ENCODE measurements at regions not wholly inside any gene's neighbourhood (a gene's known extent, or its start where the extent isn't known, plus 50 kb on each side); places are given as distances from the start of the nearest gene placed in this dataset.

DNA sequence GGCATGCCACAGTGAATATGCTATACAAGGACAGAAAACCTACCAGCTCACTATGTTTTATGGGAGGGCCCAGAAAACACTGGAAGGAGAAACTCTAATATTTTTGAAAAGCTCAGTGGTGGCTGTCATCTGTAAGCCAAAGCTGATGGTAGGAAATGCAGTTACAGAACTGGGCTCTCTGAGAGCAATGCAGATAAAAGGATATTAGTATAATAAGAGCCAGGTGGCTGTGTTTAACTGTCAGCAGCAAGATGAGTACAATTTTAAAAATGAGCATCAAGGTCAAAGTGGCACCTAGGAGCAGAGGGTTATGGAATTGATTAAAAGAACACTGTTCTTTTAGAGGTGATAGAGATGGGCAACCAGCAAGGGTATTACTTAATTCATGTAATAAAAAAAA lies 345.0 kb downstream of the NDFIP2 start:
- DNase-seq (ENCODE audit: low spot score) = no peak

GRCh38 chr13:79815041-79815440 lies 334.1 kb downstream of the NDFIP2 start:
- no peak for DNase-seq (ENCODE audit: low spot score)

GRCh38 chr13:79812070-79812850 lies 331.3 kb downstream of the NDFIP2 start:
- DNase-seq (ENCODE audit: low spot score) = no peak

GRCh38 chr13:79811170-79811569 lies 330.2 kb downstream of the NDFIP2 start:
- DNase-seq (ENCODE audit: low spot score) = no peak

DNA sequence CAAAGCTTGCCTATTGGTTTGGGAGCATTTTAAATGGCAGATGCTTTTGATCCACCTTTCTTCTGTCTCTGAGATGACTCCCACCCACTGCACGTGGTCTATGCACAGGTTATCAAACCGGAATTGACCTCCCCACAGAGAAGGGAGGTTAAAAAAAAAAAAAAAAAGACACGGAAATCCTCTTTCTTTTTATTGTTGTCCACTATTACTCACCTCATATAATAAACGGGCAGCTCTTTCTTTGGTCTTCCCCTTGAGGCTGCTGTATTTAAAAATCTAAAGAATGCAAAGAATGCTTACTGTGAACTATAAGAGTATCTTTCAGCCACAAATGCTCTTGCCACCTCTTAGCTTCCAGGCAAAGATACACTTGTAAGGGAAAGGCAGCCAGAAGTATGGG lies 329.7 kb downstream of the NDFIP2 start:
- no peak for DNase-seq (ENCODE audit: low spot score)

DNA sequence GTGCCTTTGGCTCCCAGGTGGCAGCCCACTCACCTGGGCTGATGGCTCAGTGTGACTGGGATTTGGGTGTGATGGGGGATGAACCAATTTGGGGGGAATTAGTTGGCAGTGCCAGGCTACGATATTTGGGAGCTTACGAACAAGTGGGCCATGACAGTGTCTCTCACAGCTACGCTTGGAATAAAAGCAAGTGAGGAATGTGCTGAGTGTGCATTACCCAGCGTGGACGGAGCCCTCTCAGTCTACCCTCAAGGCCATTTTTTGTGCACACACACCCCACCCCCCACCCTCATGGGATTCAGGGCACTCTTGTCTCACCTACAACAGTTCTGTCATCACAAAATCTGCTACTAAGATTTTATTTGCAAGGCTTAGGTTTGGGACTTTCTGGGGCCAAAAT lies 329.1 kb downstream of the NDFIP2 start:
- no peak for DNase-seq (ENCODE audit: low spot score)

GRCh38 chr13:79808475-79808874 lies 327.5 kb downstream of the NDFIP2 start:
- DNase-seq (ENCODE audit: low spot score) = no peak

GRCh38 chr13:79807554-79807953 lies 326.6 kb downstream of the NDFIP2 start:
- no peak for DNase-seq (ENCODE audit: low spot score)

GRCh38 chr13:79806821-79807220 lies 325.9 kb downstream of the NDFIP2 start:
- no peak for DNase-seq (ENCODE audit: low spot score)

DNA sequence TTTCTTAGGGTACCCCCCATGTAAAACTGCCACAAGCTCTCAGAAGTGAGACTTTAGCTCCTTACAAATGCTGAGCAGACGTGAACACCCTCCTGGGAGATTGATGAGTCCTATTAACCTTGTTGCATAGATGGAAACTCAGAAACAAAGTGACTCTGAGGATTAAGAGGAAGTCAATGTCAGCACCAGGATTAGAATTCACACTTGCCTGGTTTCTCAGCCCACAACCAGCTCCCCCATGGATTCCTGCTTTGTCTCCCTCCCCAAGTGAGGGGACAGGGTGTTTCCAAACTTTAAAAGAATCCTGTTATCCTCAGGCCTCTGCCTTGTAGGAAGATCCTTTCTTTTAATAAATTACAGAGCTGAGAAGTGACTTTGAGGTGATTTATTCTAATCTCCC lies 324.4 kb downstream of the NDFIP2 start:
- DNase-seq (ENCODE audit: low spot score) = no peak

GRCh38 chr13:79803989-79804388 lies 323.0 kb downstream of the NDFIP2 start:
- no peak for DNase-seq (ENCODE audit: low spot score)

DNA sequence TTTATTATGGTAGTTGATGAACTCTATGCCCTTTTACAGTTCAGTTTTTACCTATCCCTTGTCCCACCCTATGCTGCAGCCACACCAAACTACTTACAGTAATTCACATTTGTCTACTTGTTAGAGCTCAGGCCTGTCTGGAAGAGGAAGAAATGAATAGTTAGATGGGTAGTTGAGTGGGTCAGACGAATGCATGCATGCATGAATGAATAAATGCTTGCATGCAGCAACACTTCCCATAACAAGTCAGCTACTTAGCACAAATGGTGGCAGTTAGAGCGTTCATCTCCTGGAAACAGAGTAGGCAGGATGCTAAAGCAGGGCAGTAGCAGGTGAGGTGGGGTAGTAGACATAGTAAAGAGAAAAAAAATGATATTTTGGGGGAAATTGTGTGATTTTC lies 322.3 kb downstream of the NDFIP2 start:
- no peak for DNase-seq (ENCODE audit: low spot score)

- DNase-seq (ENCODE audit: low spot score) = no peak
These were observed 321.6 kb downstream of the NDFIP2 start for GRCh38 chr13:79802389-79803085.

DNA sequence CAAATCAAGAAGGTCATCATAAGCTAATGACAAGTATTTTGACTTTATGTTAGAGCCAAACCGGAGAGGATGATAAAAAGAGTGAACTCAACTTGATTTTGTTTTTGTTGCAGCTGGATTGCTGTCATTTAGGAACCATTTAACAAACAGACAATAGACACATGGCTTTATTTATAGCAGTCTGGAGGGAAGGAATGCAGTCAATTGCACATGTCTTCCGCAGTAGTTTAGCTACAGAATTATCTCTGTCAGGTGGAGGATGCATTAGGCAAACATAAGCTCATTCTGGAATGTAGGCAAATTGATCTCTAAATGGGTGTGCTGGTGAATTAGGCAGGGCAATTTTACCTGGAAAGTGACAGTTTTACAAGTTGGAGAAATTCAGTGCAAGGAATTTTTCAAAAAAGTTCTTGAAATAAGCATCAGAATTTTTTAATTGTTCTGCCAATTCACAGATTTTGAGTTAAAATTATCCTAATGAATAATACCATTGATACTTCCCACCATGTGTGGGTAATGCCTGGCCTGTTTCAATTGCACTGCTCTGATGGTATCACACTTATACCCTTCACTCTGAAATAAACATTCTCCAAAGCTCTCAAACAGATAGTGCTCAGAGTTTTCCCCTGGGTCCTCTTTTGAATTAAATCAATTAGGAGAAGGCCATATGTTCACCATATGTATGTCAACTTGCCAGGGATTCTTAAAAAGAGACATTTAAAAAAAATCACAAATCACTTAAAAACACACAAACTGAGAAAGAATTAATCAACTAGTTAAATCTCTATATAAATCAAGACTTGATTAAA lies 318.3 kb downstream of the NDFIP2 start:
- no peak for DNase-seq (ENCODE audit: low spot score)

GRCh38 chr13:79796136-79796535 lies 315.2 kb downstream of the NDFIP2 start:
- no peak for DNase-seq (ENCODE audit: low spot score)

DNA sequence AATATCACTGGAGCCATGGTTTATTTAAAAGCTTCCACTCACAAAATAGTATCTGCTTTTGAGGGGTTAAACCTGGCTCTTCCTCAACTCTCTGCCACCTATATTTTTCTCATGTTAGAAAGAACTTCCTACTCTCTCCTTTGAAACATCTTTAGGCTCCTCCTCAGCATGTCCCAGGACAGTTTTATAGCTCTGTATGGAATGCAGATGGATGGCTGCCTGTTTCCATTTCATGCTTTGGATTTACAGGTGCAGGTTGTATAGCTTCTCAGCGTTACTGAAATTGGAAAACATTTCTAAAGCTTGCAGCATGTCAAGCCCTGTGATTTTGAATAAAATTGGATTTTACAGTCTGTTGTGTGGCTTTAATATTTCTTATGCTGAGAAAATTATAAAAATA lies 314.0 kb downstream of the NDFIP2 start:
- no peak for DNase-seq (ENCODE audit: low spot score)

DNA sequence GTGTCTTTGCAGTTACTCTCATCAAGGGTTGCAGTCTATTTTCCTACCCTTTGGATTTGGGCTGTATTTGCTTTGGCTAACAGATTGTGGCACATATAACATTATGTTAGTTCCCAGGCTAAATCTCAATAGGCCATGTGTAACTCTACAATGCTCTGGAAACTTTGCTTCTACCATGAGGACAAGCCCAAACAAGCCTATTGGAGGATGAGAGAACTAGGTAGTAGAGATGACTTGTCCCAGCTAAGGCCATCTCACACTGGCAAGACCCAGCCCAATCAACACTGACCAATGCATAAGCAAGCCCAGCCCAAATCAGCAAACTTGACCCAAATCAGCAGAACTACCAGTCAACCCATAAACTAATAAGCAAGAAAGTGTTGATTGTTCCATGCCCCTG lies 311.8 kb downstream of the NDFIP2 start:
- no peak for DNase-seq (ENCODE audit: low spot score)

GRCh38 chr13:79791471-79792042 lies 310.6 kb downstream of the NDFIP2 start:
- no peak for DNase-seq (ENCODE audit: low spot score)

- DNase-seq (ENCODE audit: low spot score) = no peak
These were observed 305.2 kb downstream of the NDFIP2 start for GRCh38 chr13:79786176-79786575.

DNA sequence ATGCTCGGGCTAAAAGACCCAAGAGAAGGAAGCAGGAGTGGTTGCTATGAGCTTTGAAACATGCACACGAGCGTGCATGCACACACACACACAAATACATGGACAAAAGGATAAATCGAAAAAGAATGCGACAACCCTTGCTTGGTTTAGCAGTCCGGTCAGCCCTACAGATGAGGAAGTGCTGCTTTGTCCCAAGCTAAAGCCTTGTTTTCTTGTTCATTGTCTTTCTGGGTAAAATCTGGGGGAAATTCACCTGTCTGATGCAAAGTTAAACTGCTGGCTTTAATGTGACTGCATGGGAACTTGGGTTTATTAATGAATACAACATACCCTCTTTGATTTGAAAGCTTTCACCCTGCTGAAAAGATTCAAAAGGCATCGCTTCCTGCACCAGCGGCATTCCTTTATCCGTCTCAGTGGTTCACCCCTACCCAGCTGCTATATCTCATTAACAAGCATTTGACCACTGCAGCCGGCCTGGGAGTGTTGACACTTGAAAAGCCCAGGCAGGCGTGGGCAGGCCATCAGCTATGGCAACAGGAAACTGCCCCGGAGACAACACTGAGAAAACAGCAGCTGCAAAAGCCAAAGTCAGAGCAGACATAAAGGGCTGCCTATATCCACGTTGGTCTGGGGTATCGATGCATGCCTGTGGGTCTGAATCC lies 301.7 kb downstream of the NDFIP2 start:
- DNase-seq (ENCODE audit: low spot score) = no peak

GRCh38 chr13:79781829-79782540 lies 301.0 kb downstream of the NDFIP2 start:
- no peak for DNase-seq (ENCODE audit: low spot score)

Data from mucosa of gallbladder (tissue), 1 donor.